Panc1 (cell line): ENCODE measurements at regions not wholly inside any gene's neighbourhood (a gene's known extent, or its start where the extent isn't known, plus 50 kb on each side); places are given as distances from the start of the nearest gene placed in this dataset.

Source experiments
- ATAC-seq: fragments of 200-7000 bp; cut with Tn5 transposase; 2 replicates; pipeline ENCODE4 v1.9.1; 2020; ENCODE audit warnings: mild to moderate bottlenecking, moderate library complexity
- BruUV-seq: library from RNA; stranded (reverse); fragments of 400-500 nt; replicated peaks from 2 replicates; lab custom pipeline; 2021; lab: Mats Ljungman, UMichigan
- CTCF ChIA-PET: fragments of 300-600 bp; sonication (Branson Sonifier 250); formaldehyde crosslinking; loops from one replicate; lab custom pipeline; 2022; ENCODE audit warnings: antibody characterized with exemption; lab: Charles Lee
- POLR2A ChIA-PET: fragments of 300-600 bp; sonication (Branson Sonifier 250); formaldehyde crosslinking; loops from one replicate; lab custom pipeline; 2022; ENCODE audit warnings: antibody characterized with exemption; lab: Charles Lee
- DNase-seq: peaks from one replicate; pipeline ENCODE4 v3.0.0-alpha.2; 2010; ENCODE audit warnings: low read depth, low spot score
- H3K27ac ChIP-seq: 2 replicates; pipeline ENCODE4 v1.5.1; 2011; ENCODE audit warnings: mild to moderate bottlenecking, low read length, inconsistent platforms
- H3K27me3 ChIP-seq: fragments of 200-500 bp; sonication (Bioruptor generic); 2 replicates; pipeline ENCODE4 v1.6.0; 2014; ENCODE audit warnings: low read length, inconsistent platforms; ENCODE audit not compliant: control insufficient read depth, insufficient read depth
- H3K36me3 ChIP-seq: fragments of 200-500 bp; sonication (Bioruptor generic); 2 replicates; pipeline ENCODE4 v1.5.1; 2014; ENCODE audit warnings: inconsistent platforms, mild to moderate bottlenecking, low read length, moderate library complexity; ENCODE audit not compliant: control insufficient read depth, insufficient read depth
- H3K4me1 ChIP-seq: 2 replicates; pipeline ENCODE4 v1.5.1; 2011; ENCODE audit warnings: inconsistent platforms, mild to moderate bottlenecking, low read length, moderate library complexity; ENCODE audit not compliant: control insufficient read depth, insufficient read depth
- H3K4me3 ChIP-seq, 2 experiments: 2 replicates each; pipeline ENCODE4 v1.5.1; 2011 to 2012; ENCODE audit warnings: low read depth in 2 of 2, low read length in 2 of 2, mild to moderate bottlenecking in 2 of 2, inconsistent platforms in 1 of 2, moderate library complexity in 1 of 2
- H3K9me3 ChIP-seq: fragments of 200-500 bp; sonication (Bioruptor generic); 2 replicates; pipeline ENCODE4 v1.5.1; 2014; ENCODE audit warnings: low read depth, mild to moderate bottlenecking, inconsistent platforms, low read length, moderate library complexity; ENCODE audit not compliant: control insufficient read depth, insufficient read depth
- CTCF ChIP-seq: fragments of 450-650 bp; IDR thresholded peaks from 2 replicates; pipeline ENCODE4 v1.5.1; 2017; ENCODE audit warnings: mild to moderate bottlenecking
- POLR2AphosphoS5 ChIP-seq: IDR thresholded peaks from 2 replicates; pipeline ENCODE4 v1.6.1; 2012; ENCODE audit warnings: mild to moderate bottlenecking, low read depth, low read length, moderate library complexity
- REST ChIP-seq, 2 experiments: IDR thresholded peaks; 2 replicates each; pipeline ENCODE4 v1.6.1; 2011 to 2012; ENCODE audit warnings: low read depth in 2 of 2, control low read depth in 1 of 2, low read length in 1 of 2, mild to moderate bottlenecking in 1 of 2, moderate library complexity in 1 of 2; ENCODE audit not compliant: insufficient read depth in 1 of 2
- SIN3A ChIP-seq: IDR thresholded peaks from 2 replicates; pipeline ENCODE4 v1.6.1; 2012; ENCODE audit warnings: low read depth, mild to moderate bottlenecking, low read length, moderate library complexity, borderline replicate concordance; ENCODE audit not compliant: insufficient read depth
- TCF7L2 ChIP-seq: IDR thresholded peaks from 2 replicates; pipeline ENCODE4 v1.6.1; 2011; ENCODE audit warnings: mild to moderate bottlenecking, low read depth, low read length, inconsistent platforms
- in situ Hi-C: cut with HindIII; loops from 2 replicates; pipeline ENCODE4 v1.10.0; 2016; ENCODE audit warnings: low sequenced_read_pairs, low pct_unique_long_range_greater_than_20kb
- intact Hi-C: fragments of 100-400 bp; cut with micrococcal nuclease; formaldehyde crosslinking; loops from one replicate; pipeline ENCODE4 v1.10.0; 2022; ENCODE audit not compliant: unreplicated experiment

- Histone ChIP-seq H3K4me1 (no peaks in the 10 kb centered on the region), H3K36me3 (no peaks in the 10 kb centered on the region), H3K27ac (no peak overlapping the region), H3K9me3 (no peaks in the 10 kb centered on the region), H3K27me3 (no peaks in the 10 kb centered on the region), H3K4me3 (no peak overlapping the region)
- TF ChIP-seq CTCF (no peak), TCF7L2 (no peak), SIN3A (no peak), POLR2AphosphoS5 (no peak), REST (IDR thresholded peaks at IDR 0.05; ENCODE audit: insufficient read depth in 1 of 2, low read depth in 2 of 2, low read length in 1 of 2) (no peak)
- ATAC-seq, result no peak
- CTCF ChIA-PET, result no interaction called here
- intact Hi-C loops (no loop called here), in situ Hi-C loops (no loop called here)
- BruUV-seq, result no TSS peak
- POLR2A ChIA-PET, result no interaction called here
- DNase-seq, result no peak
Observed at GRCh38 chr4:13207226-13207625, 276.9 kb downstream of the RAB28 start.

- no peaks in the 10 kb centered on the region for H3K4me1 ChIP-seq
Observed at GRCh38 chr4:13203101-13203500, 281.0 kb downstream of the RAB28 start.

More at GRCh38 chr4:13203101-13203500, 281.0 kb downstream of the RAB28 start:
- Histone ChIP-seq H3K9me3 (no peaks in the 10 kb centered on the region), H3K27ac (no peak overlapping the region), H3K36me3 (no peaks in the 10 kb centered on the region), H3K27me3 (no peaks in the 10 kb centered on the region), H3K4me3 (no peak overlapping the region)
- DNase-seq, result no peak
- ATAC-seq, result no peak
- ChIA-PET CTCF (no interaction called here), POLR2A (no interaction called here)
- intact Hi-C loops, result no loop called here
- no peak for TF ChIP-seq TCF7L2
- no peak for TF ChIP-seq SIN3A
- no peak for TF ChIP-seq REST (IDR thresholded peaks at IDR 0.05; ENCODE audit: insufficient read depth in 1 of 2, low read depth in 2 of 2, low read length in 1 of 2)
- no peak for TF ChIP-seq POLR2AphosphoS5
- no peak for TF ChIP-seq CTCF
- no TSS peak for BruUV-seq
- in situ Hi-C loops, result no loop called here
